Loucy (cell line): ENCODE measurements at regions not wholly inside any gene's neighbourhood (a gene's known extent, or its start where the extent isn't known, plus 50 kb on each side); places are given as distances from the start of the nearest gene placed in this dataset.

Source experiments
- H2AFZ ChIP-seq: fragments of 200-600 bp; sonication (generic); 2 replicates; pipeline ENCODE4 v1.6.0; 2016; ENCODE audit warnings: antibody characterized with exemption, mild to moderate bottlenecking, low read length, moderate library complexity
- H3F3A ChIP-seq: fragments of 200-600 bp; 2 replicates; pipeline ENCODE4 v1.6.0; 2016; ENCODE audit warnings: antibody characterized with exemption, low read depth, mild to moderate bottlenecking
- H3K27me3 ChIP-seq: fragments of 200-600 bp; sonication (generic); 2 replicates; pipeline ENCODE4 v1.6.1; 2014; ENCODE audit warnings: low read length, mild to moderate bottlenecking; ENCODE audit not compliant: insufficient read depth, poor library complexity, severe bottlenecking
- H3K36me3 ChIP-seq: fragments of 200-600 bp; sonication (generic); 2 replicates; pipeline ENCODE4 v1.6.1; 2016; ENCODE audit warnings: low read length; ENCODE audit not compliant: insufficient read depth
- H3K4me1 ChIP-seq: fragments of 200-600 bp; sonication (generic); 2 replicates; pipeline ENCODE4 v1.5.1; 2014; ENCODE audit warnings: low read length, mild to moderate bottlenecking; ENCODE audit not compliant: insufficient read depth, poor library complexity, severe bottlenecking
- H3K4me2 ChIP-seq: fragments of 200-600 bp; sonication (generic); 2 replicates; pipeline ENCODE4 v1.6.0; 2014; ENCODE audit warnings: antibody characterized with exemption, low read length, low read depth, mild to moderate bottlenecking; ENCODE audit not compliant: poor library complexity, severe bottlenecking
- H3K4me3 ChIP-seq: fragments of 200-600 bp; sonication (generic); 2 replicates; pipeline ENCODE4 v1.5.1; 2014; ENCODE audit warnings: low read length, mild to moderate bottlenecking, mixed read lengths; ENCODE audit not compliant: poor library complexity, severe bottlenecking
- H3K79me2 ChIP-seq: fragments of 200-600 bp; sonication (generic); 2 replicates; pipeline ENCODE4 v1.6.1; 2014; ENCODE audit warnings: low read length; ENCODE audit not compliant: insufficient read depth
- H3K9ac ChIP-seq: fragments of 200-600 bp; sonication (generic); 2 replicates; pipeline ENCODE4 v1.6.0; 2014; ENCODE audit warnings: mild to moderate bottlenecking, low read depth, low read length, moderate library complexity; ENCODE audit not compliant: poor library complexity, severe bottlenecking
- H3K9me2 ChIP-seq: fragments of 200-600 bp; sonication (generic); replicated peaks from 2 replicates; pipeline ENCODE4 v1.6.1; 2016; ENCODE audit warnings: low read depth, low read length, mixed read lengths
- H3K9me3 ChIP-seq: fragments of 200-600 bp; sonication (generic); 2 replicates; pipeline ENCODE4 v1.6.1; 2014; ENCODE audit warnings: mild to moderate bottlenecking, antibody characterized with exemption, low read length, low read depth; ENCODE audit not compliant: insufficient read depth
- H4K20me1 ChIP-seq: fragments of 200-600 bp; sonication (generic); 2 replicates; pipeline ENCODE4 v1.6.0; 2014; ENCODE audit warnings: antibody characterized with exemption, low read length, mild to moderate bottlenecking; ENCODE audit not compliant: insufficient read depth, poor library complexity, severe bottlenecking
- CTCF ChIP-seq: fragments of 200-600 bp; sonication (generic); conservative IDR thresholded peaks from 2 replicates; pipeline ENCODE4 v1.5.1; 2014; ENCODE audit warnings: mild to moderate bottlenecking, antibody characterized with exemption, low read length
- EZH2phosphoT487 ChIP-seq: fragments of 200-600 bp; IDR thresholded peaks from 2 replicates; pipeline ENCODE4 v1.6.1; 2018; ENCODE audit warnings: antibody characterized with exemption, mild to moderate bottlenecking, moderate library complexity, borderline replicate concordance

GRCh38 chr6:133594652-133595110, 294.2 kb upstream of the TCF21 start:
- H3K9me3 ChIP-seq = no peaks in the 10 kb centered on the region
- no peaks in the 10 kb centered on the region for H3K79me2 ChIP-seq
- no peak overlapping the region for H2AFZ ChIP-seq
- no peaks in the 10 kb centered on the region for H3K9me2 ChIP-seq
- H3F3A ChIP-seq = no peaks in the 10 kb centered on the region
- no peaks in the 10 kb centered on the region for H4K20me1 ChIP-seq
- H3K4me2 ChIP-seq = no peak overlapping the region
- H3K4me3 ChIP-seq = no peak overlapping the region
- no peaks in the 10 kb centered on the region for H3K27me3 ChIP-seq
- H3K4me1 ChIP-seq = no peaks in the 10 kb centered on the region
- H3K36me3 ChIP-seq = no peaks in the 10 kb centered on the region
- TF ChIP-seq CTCF (no peak), EZH2phosphoT487 (no peak)
- no peak overlapping the region for H3K9ac ChIP-seq

- Histone ChIP-seq H3K9me3 (no peaks in the 10 kb centered on the region), H3K9me2 (no peaks in the 10 kb centered on the region), H3K27me3 (no peaks in the 10 kb centered on the region), H3K4me2 (no peak overlapping the region), H3K36me3 (no peaks in the 10 kb centered on the region), H3F3A (no peaks in the 10 kb centered on the region), H2AFZ (no peak overlapping the region), H3K4me1 (no peaks in the 10 kb centered on the region), H4K20me1 (no peaks in the 10 kb centered on the region), H3K4me3 (no peak overlapping the region), H3K9ac (no peak overlapping the region), H3K79me2 (no peaks in the 10 kb centered on the region)
- TF ChIP-seq CTCF (no peak), EZH2phosphoT487 (no peak)
Observed at GRCh38 chr6:133595111-133595761, 293.7 kb upstream of the TCF21 start.

GRCh38 chr6:133606852-133607251, 282.1 kb upstream of the TCF21 start:
- TF ChIP-seq CTCF (no peak), EZH2phosphoT487 (no peak)
- H3K36me3 ChIP-seq = no peaks in the 10 kb centered on the region
- no peak overlapping the region for H3K9ac ChIP-seq

More at GRCh38 chr6:133606852-133607251, 282.1 kb upstream of the TCF21 start:
- Histone ChIP-seq H4K20me1 (no peaks in the 10 kb centered on the region), H3K9me2 (no peaks in the 10 kb centered on the region), H3K4me1 (no peaks in the 10 kb centered on the region), H3K27me3 (no peaks in the 10 kb centered on the region), H3F3A (no peaks in the 10 kb centered on the region), H3K9me3 (no peaks in the 10 kb centered on the region), H2AFZ (no peak overlapping the region), H3K4me3 (no peak overlapping the region), H3K79me2 (no peaks in the 10 kb centered on the region), H3K4me2 (no peak overlapping the region)
